IMR-90 (cell line): ENCODE measurements at regions not wholly inside any gene's neighbourhood (a gene's known extent, or its start where the extent isn't known, plus 50 kb on each side); places are given as distances from the start of the nearest gene placed in this dataset.

Experiments
- ATAC-seq: fragments of 200-7000 bp; cut with Tn5 transposase; 2 replicates; pipeline ENCODE4 v1.9.1; 2020; ENCODE audit warnings: low read depth, mild to moderate bottlenecking, moderate library complexity
- BruUV-seq: library from RNA; stranded (reverse); fragments of 400-500 nt; replicated peaks from 2 replicates; lab custom pipeline; 2021; lab: Mats Ljungman, UMichigan
- CTCF ChIA-PET: fragments of 300-600 bp; formaldehyde crosslinking; extraction: SDS; loops from one replicate; lab custom pipeline; 2021; ENCODE audit warnings: antibody characterized with exemption; lab: Yijun Ruan, JAX
- POLR2A ChIA-PET: fragments of 300-600 bp; sonication (Branson Sonifier 250); formaldehyde crosslinking; loops from one replicate; lab custom pipeline; 2022; ENCODE audit warnings: antibody characterized with exemption; ENCODE audit not compliant: unreplicated experiment; lab: Charles Lee
- DNase-seq: peaks from one replicate; pipeline ENCODE4 v3.0.0; 2013
- H2AFZ ChIP-seq: replicated peaks from 2 replicates; pipeline ENCODE3; 2013; ENCODE audit warnings: low read length, mild to moderate bottlenecking; ENCODE audit not compliant: poor library complexity
- H2AK5ac ChIP-seq: 2 replicates; pipeline ENCODE4 v1.6.1; 2013; ENCODE audit warnings: low read depth, low read length, inconsistent platforms
- H2AK9ac ChIP-seq: replicated peaks from 2 replicates; pipeline ENCODE3; 2013; ENCODE audit warnings: mild to moderate bottlenecking, low read depth, low read length, moderate library complexity; ENCODE audit not compliant: poor library complexity
- H2BK120ac ChIP-seq: 2 replicates; pipeline ENCODE4 v1.6.1; 2013; ENCODE audit warnings: low read depth, low read length, inconsistent platforms
- H2BK15ac ChIP-seq: 3 replicates; pipeline ENCODE4 v1.6.1; 2013; ENCODE audit warnings: low read depth, low read length, inconsistent platforms
- H2BK20ac ChIP-seq: 2 replicates; pipeline ENCODE4 v1.6.1; 2013; ENCODE audit warnings: low read depth, mild to moderate bottlenecking, inconsistent platforms, low read length, moderate library complexity
- H2BK5ac ChIP-seq: 2 replicates; pipeline ENCODE4 v1.6.1; 2013; ENCODE audit warnings: mild to moderate bottlenecking, low read depth, low read length, inconsistent platforms; ENCODE audit not compliant: poor library complexity, severe bottlenecking
- H3K14ac ChIP-seq: replicated peaks from 2 replicates; pipeline ENCODE4 v1.6.1; 2013; ENCODE audit warnings: low read depth, low read length, inconsistent platforms
- H3K18ac ChIP-seq: 2 replicates; pipeline ENCODE4 v1.6.1; 2013; ENCODE audit warnings: low read depth, low read length, control low read depth
- H3K23ac ChIP-seq: 2 replicates; pipeline ENCODE4 v1.6.1; 2013; ENCODE audit warnings: low read depth, low read length, inconsistent platforms
- H3K27ac ChIP-seq: 2 replicates; pipeline ENCODE4 v1.5.1; 2013; ENCODE audit warnings: mild to moderate bottlenecking, control low read depth, low read length; ENCODE audit not compliant: insufficient read depth
- H3K27me3 ChIP-seq: 2 replicates; pipeline ENCODE4 v1.6.1; 2013; ENCODE audit warnings: low read length; ENCODE audit not compliant: control insufficient read depth, insufficient read depth
- H3K36me3 ChIP-seq: 2 replicates; pipeline ENCODE4 v1.6.1; 2013; ENCODE audit warnings: low read length, mixed read lengths; ENCODE audit not compliant: control insufficient read depth, insufficient read depth
- H3K4ac ChIP-seq: 2 replicates; pipeline ENCODE4 v1.6.1; 2013; ENCODE audit warnings: low read depth, low read length, inconsistent platforms
- H3K4me1 ChIP-seq: 2 replicates; pipeline ENCODE4 v1.6.1; 2013; ENCODE audit warnings: low read length, mixed read lengths; ENCODE audit not compliant: control insufficient read depth, insufficient read depth
- H3K4me2 ChIP-seq: 2 replicates; pipeline ENCODE4 v1.6.1; 2013; ENCODE audit warnings: low read depth, mild to moderate bottlenecking, control low read depth, low read length, moderate library complexity
- H3K4me3 ChIP-seq: 2 replicates; pipeline ENCODE4 v1.5.1; 2013; ENCODE audit warnings: low read depth, mild to moderate bottlenecking, control low read depth, low read length, moderate library complexity; ENCODE audit not compliant: insufficient read depth
- H3K56ac ChIP-seq: 2 replicates; pipeline ENCODE4 v1.6.1; 2013; ENCODE audit warnings: low read length, inconsistent platforms; ENCODE audit not compliant: insufficient read depth; ENCODE audit errors: extremely low read depth
- H3K79me1 ChIP-seq, 2 experiments: 2 replicates each; pipeline ENCODE4 v1.6.1; 2013; ENCODE audit warnings: low read length in 2 of 2, inconsistent platforms in 1 of 2, low read depth in 1 of 2
- H3K9ac ChIP-seq: 2 replicates; pipeline ENCODE4 v1.6.1; 2013; ENCODE audit warnings: low read depth, low read length, control low read depth
- H3K9me1 ChIP-seq: 2 replicates; pipeline ENCODE4 v1.6.1; 2013; ENCODE audit warnings: low read length, inconsistent platforms; ENCODE audit not compliant: insufficient read depth
- H3K9me3 ChIP-seq: 2 replicates; pipeline ENCODE4 v1.6.1; 2013; ENCODE audit warnings: low read length; ENCODE audit not compliant: control insufficient read depth, insufficient read depth
- H4K20me1 ChIP-seq: 2 replicates; pipeline ENCODE4 v1.6.1; 2013; ENCODE audit warnings: low read length, inconsistent platforms; ENCODE audit not compliant: insufficient read depth
- H4K5ac ChIP-seq: 2 replicates; pipeline ENCODE4 v1.6.1; 2013; ENCODE audit warnings: mild to moderate bottlenecking, low read depth, low read length, control low read depth
- H4K8ac ChIP-seq, 2 experiments: 2 replicates each; pipeline ENCODE4 v1.6.1; 2013; ENCODE audit warnings: low read depth in 2 of 2, low read length in 2 of 2, control low read depth in 1 of 2, inconsistent platforms in 1 of 2
- H4K91ac ChIP-seq: 2 replicates; pipeline ENCODE4 v1.6.1; 2013; ENCODE audit warnings: low read depth, low read length, inconsistent platforms; ENCODE audit not compliant: insufficient read depth
- BHLHE40 ChIP-seq: fragments of 150-350 bp; IDR thresholded peaks from 2 replicates; pipeline ENCODE4 v1.6.1; 2016; ENCODE audit warnings: mild to moderate bottlenecking, low read depth, low read length
- CEBPB ChIP-seq: IDR thresholded peaks from 2 replicates; pipeline ENCODE4 v1.6.1; 2012; ENCODE audit warnings: low read depth, low read length, improper control_type of control experiment
- CHD1 ChIP-seq: IDR thresholded peaks from 2 replicates; pipeline ENCODE4 v1.6.1; 2012; ENCODE audit warnings: low read depth, low read length, improper control_type of control experiment
- CTCF ChIP-seq: conservative IDR thresholded peaks from 2 replicates; pipeline ENCODE4 v1.5.1; 2012; ENCODE audit warnings: mild to moderate bottlenecking, low read depth, low read length, improper control_type of control experiment
- ELK1 ChIP-seq: fragments of 150-350 bp; IDR thresholded peaks from 2 replicates; pipeline ENCODE4 v1.6.1; 2016; ENCODE audit warnings: low read depth, mild to moderate bottlenecking, low read length, moderate library complexity, borderline replicate concordance
- FOS ChIP-seq: fragments of 150-350 bp; IDR thresholded peaks from 2 replicates; pipeline ENCODE4 v1.6.1; 2016; ENCODE audit warnings: low read depth, low read length
- MXI1 ChIP-seq: IDR thresholded peaks from 2 replicates; pipeline ENCODE4 v1.6.1; 2012; ENCODE audit warnings: low read depth, mild to moderate bottlenecking, low read length, moderate library complexity, borderline replicate concordance
- POLR2A ChIP-seq: IDR thresholded peaks from 2 replicates; pipeline ENCODE4 v1.6.1; 2012; ENCODE audit warnings: mild to moderate bottlenecking, low read depth, low read length
- RFX5 ChIP-seq: IDR thresholded peaks from 2 replicates; pipeline ENCODE4 v1.8.0; 2012; ENCODE audit warnings: low read depth, mild to moderate bottlenecking, low read length, moderate library complexity
- SMC3 ChIP-seq: fragments of 150-350 bp; IDR thresholded peaks from 2 replicates; pipeline ENCODE4 v1.6.1; 2016; ENCODE audit warnings: low read depth, mild to moderate bottlenecking, antibody characterized with exemption, low read length, moderate library complexity
- USF2 ChIP-seq: fragments of 150-350 bp; IDR thresholded peaks from 2 replicates; pipeline ENCODE4 v1.6.1; 2017; ENCODE audit warnings: mild to moderate bottlenecking, antibody characterized with exemption, low read length, low read depth
- WGBS, 2 experiments: methylation state at CpG; one replicate each; pipeline versions ENCODE4 v1.1.5 to v1.1.7; 2013; ENCODE audit warnings: missing lambda C conversion rate in 2 of 2; ENCODE audit not compliant: insufficient read length in 1 of 2; ENCODE audit errors: extremely low coverage in 2 of 2; 5-methylcytosine and 5-hydroxymethylcytosine counted together
- dilution Hi-C: fragments of 300-500 bp; cut with HindIII; formaldehyde crosslinking; loops from one replicate; pipeline ENCODE4 v1.14.3; 2018; ENCODE audit warnings: low sequenced_read_pairs; ENCODE audit not compliant: unreplicated experiment
- in situ Hi-C: fragments of 300-500 bp; cut with MboI; formaldehyde crosslinking; loops from 3 replicates; pipeline ENCODE4 v1.14.3; 2019; ENCODE audit warnings: low sequenced_read_pairs, inconsistent platforms, mixed read lengths
- intact Hi-C: fragments of 100-400 bp; cut with micrococcal nuclease; formaldehyde crosslinking; loops from 2 replicates; pipeline ENCODE4 v1.10.0; 2022

- H3K18ac ChIP-seq, result peak overlapping the region; percentile 57; the same call in 1 of the 2 replicates
- peak overlapping the region; percentile 40 for H2BK120ac ChIP-seq
- DNase-seq, result no peak
- peaks cover 18% of the 10 kb centered on the region for H3K4me1 ChIP-seq
- no peaks in the 10 kb centered on the region for H3K36me3 ChIP-seq
- H2BK15ac ChIP-seq, result peak overlapping the region; percentile 7; the same call in 1 of the 3 replicates
- intact Hi-C loops, result no loop called here
- no peak overlapping the region for H2AFZ ChIP-seq
- no peak overlapping the region for H2BK5ac ChIP-seq
- H3K4me2 ChIP-seq, result no peak overlapping the region
- no peaks in the 10 kb centered on the region for H3K9me3 ChIP-seq
- ChIA-PET CTCF (no interaction called here), POLR2A (no interaction called here)
- dilution Hi-C loops, result no loop called here
- 75% methylated on average over 2 of the region's 3 CpGs; no CpG with 5 or more reads in 1 of the 2 experiments for WGBS, 2 experiments
- no peak overlapping the region for H2AK9ac ChIP-seq
- no peak overlapping the region for H4K5ac ChIP-seq
- H3K79me1 ChIP-seq, result no peaks in the 10 kb centered on the region
- no TSS peak for BruUV-seq
- peak overlapping the region; percentile 46 for H3K4ac ChIP-seq
- no peak overlapping the region for H3K9ac ChIP-seq
- peaks cover 9% of the 10 kb centered on the region for H3K9me1 ChIP-seq
- no peak for TF ChIP-seq RFX5
- TF ChIP-seq MXI1, result no peak
- no peak for TF ChIP-seq SMC3
- TF ChIP-seq CEBPB, result no peak
- TF ChIP-seq BHLHE40, result no peak
- TF ChIP-seq POLR2A, result no peak
- no peak for TF ChIP-seq USF2
- no peak for TF ChIP-seq ELK1
- no peak for TF ChIP-seq FOS
- TF ChIP-seq CHD1, result no peak
- TF ChIP-seq CTCF, result no peak
- 0 out of 2 replicates have a peak overlapping the region, but pooled peaks have one; percentile 16 for H3K23ac ChIP-seq
- H3K56ac ChIP-seq, result no peak overlapping the region
- ATAC-seq, result no peak
- H2BK20ac ChIP-seq, result peak overlapping the region; percentile 65; the same call in 1 of the 2 replicates
- no peak overlapping the region for H3K4me3 ChIP-seq
- no peaks in the 10 kb centered on the region for H4K20me1 ChIP-seq
- H4K91ac ChIP-seq, result peak overlapping the region; percentile 21; the same call in 1 of the 2 replicates
- H4K8ac ChIP-seq, result no peak overlapping the region
- peak overlapping the region; percentile 74; the same call in 1 of the 2 replicates for H3K14ac ChIP-seq
- H3K27ac ChIP-seq, result no peak overlapping the region
- in situ Hi-C loops, result no loop called here
- H3K27me3 ChIP-seq, result no peaks in the 10 kb centered on the region
- H2AK5ac ChIP-seq, result peak overlapping the region; percentile 23; the same call in 1 of the 2 replicates
These were observed 189.4 kb upstream of the PRDM1 start for GRCh38 chr6:105896821-105897095.
